GM18951 (cell line): ENCODE measurements at regions not wholly inside any gene's neighbourhood (a gene's known extent, or its start where the extent isn't known, plus 50 kb on each side); places are given as distances from the start of the nearest gene placed in this dataset.

Source experiments
- POLR2A ChIP-seq: IDR thresholded peaks from 4 replicates; pipeline ENCODE4 v1.6.1; 2011; ENCODE audit warnings: mild to moderate bottlenecking; ENCODE audit not compliant: insufficient read length, insufficient read depth; ENCODE audit errors: extremely low read depth
- in situ Hi-C: fragments of 300-500 bp; cut with MboI; formaldehyde crosslinking; loops from one replicate; pipeline ENCODE4 v1.12.0; 2022; ENCODE audit warnings: low sequenced_read_pairs, mixed read lengths, inconsistent platforms; ENCODE audit not compliant: unreplicated experiment

GRCh38 chr15:70357453-70357852 is 259.7 kb upstream of the TLE3 start:
- in situ Hi-C loops: no loop called here
- TF ChIP-seq POLR2A: no peak

DNA sequence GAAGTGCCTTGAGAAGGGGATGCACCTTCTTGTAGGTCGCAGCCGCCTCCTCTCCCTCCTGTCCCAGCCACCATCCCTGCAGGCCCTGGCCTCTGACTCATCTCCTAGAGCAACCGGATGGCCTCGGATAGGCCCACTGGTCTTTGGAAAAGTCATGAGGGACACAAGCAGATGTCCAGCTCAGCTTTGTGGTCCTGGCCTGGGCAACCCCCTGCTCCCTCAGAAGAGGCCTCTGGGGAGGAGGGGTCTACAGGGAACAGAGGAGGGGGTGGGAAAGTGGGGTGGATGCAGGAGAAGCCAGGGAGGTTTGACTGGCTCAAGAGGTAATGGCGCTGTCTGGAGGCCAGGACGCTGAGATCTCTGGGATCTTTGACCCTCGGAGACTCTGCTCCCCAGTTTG is 259.2 kb upstream of the TLE3 start:
- no peak for TF ChIP-seq POLR2A
- in situ Hi-C loops: no loop called here

DNA sequence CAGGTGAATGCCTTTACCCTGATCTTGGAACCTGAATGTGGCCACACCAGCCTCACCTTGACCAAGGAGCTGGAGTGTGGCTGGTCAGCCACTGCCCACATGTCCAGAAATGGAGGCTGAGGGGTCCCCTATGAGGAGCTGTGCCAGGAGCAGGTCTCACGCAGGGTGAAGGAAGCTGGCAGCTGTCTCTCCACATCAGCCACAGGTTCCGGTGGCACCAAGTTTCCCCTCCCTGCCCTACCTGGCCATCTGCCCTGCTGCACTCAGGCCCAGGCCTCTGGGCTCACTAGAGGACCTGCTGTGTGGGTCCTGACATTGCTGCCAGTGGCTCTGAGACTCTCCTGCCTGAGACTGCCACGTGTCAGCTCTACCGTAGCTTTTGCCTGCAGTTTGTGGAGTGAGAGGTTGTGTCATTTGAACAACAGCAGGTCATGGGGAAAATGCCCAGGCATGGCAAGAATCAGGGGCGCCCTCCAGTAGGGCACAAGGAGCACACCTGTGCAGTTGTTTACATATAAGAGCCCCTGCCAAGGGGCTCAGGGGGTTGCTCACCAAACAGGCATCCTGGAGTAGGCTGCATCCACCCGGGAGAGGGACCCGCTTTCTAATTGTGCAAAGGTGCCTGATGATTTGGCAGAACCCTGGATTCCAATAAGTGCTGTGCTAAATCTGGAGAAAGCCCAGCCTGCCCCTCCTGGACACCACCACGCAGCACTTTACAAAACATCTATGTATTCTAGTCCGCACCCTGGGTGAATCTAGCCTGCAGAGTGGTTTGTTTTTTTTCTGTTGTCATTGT is 258.5 kb upstream of the TLE3 start:
- TF ChIP-seq POLR2A: no peak
- in situ Hi-C loops: no loop called here

DNA sequence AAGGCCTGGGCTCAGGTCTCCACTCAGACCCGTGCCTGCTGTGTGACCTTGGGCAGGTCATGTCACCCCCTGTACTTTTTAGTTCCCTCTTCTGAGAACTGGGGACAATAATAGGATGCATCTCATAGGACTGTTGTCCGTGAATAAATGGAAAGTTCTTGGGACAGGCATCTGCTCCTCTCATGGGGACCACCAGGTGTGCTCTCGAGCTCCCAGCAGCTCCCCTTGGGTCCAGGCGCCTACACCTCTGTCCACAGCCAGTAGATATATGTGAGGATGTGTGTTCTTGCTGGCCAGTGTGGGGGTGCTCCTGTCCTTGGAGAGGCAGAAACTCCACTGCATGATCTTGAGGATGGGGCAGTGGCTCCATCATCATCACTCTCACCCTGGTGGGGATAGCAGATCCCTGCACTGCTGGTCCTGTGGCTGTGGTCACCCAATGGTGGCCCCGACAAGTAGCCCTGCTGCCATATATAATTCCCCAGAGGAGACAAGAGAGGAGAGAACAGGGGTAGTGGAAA is 257.6 kb upstream of the TLE3 start:
- in situ Hi-C loops: no loop called here
- TF ChIP-seq POLR2A: no peak

- TF ChIP-seq POLR2A: no peak
- in situ Hi-C loops: no loop called here
Measured at GRCh38 chr15:70354346-70354905, 256.7 kb upstream of the TLE3 start.

DNA sequence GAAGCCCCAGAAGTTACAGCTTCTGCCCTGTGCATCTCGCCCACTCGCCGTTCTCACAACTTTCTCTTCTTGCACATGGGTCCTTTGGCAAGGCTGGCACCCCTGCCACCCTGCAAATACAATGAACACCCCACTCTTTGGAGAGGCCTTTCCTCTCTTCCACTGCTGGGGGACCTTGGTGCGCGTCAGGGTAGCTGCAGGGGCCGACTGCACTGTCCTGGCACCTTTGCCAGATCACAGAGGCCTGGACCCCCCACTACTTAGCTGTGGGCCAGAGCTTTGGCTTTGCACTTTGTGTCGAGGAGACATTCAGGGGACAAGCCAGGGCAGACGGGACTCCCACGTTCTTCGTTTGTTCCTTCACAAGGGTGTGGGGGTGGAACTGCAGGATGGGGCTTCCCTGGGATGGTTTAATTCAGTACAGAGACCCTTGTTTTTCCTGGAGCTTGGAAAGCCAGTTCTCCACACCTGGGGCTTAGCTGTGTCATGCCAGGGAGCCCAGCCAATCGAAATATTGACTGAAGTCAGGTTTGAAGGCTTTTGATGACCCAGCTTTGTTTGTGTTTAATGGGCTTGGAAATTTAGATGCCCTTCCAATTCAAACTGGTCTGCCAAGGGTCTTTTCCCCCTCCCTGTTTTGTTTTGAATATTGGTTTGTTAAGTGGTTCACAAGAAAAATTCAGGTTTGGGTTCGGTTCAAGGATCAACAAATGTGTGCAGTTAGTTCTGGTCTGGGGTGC is 256.1 kb upstream of the TLE3 start:
- in situ Hi-C loops: no loop called here
- no peak for TF ChIP-seq POLR2A

DNA sequence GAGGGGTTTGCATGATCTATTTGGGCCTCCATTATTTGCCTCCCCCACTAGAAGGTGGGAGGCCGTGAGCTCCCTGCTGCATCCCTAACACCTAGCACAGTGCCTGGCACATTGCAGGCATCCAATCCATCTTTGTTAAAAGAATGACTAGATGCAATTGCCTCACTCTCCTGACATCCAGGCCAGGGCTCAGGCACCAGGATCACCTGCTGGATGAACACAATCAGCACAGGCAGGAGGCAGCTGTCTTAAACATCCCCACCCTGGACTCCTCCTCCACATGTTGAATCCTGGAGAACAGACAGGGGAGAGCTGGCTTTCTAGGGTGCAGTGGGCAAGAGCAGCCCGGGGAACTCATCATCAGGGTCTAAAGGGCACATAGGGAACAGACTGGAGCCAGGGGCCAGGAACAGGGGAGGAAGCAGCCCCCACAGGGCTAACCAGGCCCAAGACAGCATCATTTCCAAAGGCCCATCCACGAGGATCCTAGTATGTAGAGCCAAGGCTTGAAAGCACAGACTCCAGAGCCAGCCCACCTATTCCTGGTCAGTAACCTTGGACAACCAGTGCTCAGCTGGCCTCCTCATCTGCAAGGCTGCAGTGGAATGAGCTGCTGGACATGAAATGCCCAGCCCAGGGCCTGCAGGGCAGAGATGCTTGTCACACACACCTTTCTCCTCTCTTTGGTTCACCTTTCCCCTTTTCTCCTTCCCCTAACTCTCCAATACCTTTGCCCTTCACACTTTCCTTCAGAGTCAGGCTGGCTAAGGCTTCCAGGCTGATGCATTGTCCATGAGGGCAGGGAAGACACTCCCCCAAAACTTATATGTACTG is 254.4 kb upstream of the TLE3 start:
- no peak for TF ChIP-seq POLR2A
- in situ Hi-C loops: no loop called here

GRCh38 chr15:70351391-70351790 is 253.7 kb upstream of the TLE3 start:
- no peak for TF ChIP-seq POLR2A
- in situ Hi-C loops: no loop called here

GRCh38 chr15:70348581-70349344 is 251.0 kb upstream of the TLE3 start:
- in situ Hi-C loops: no loop called here

DNA sequence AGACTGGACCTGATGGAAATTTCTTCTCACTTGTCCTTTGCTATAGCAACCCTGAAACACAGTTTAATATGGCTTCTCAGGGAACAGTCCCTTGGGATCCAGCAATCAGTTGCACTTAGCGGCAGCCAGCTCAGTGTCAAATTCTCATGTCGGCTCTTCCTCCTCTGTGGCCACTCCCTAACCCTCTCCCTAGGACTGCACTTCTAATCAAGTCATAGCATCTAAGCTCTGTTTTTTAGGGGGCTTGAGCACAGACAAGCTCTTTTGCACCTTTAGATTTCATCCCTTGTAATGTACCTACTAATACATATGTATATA is 250.5 kb upstream of the TLE3 start:
- in situ Hi-C loops: no loop called here
- no peak for TF ChIP-seq POLR2A

More at GRCh38 chr15:70348581-70349344, 251.0 kb upstream of the TLE3 start:
- no peak for TF ChIP-seq POLR2A

GRCh38 chr15:70347321-70348225 is 249.9 kb upstream of the TLE3 start:
- in situ Hi-C loops: no loop called here
- TF ChIP-seq POLR2A: no peak
